EL (cell line): ENCODE measurements at regions not wholly inside any gene's neighbourhood (a gene's known extent, or its start where the extent isn't known, plus 50 kb on each side); places are given as distances from the start of the nearest gene placed in this dataset.

Experiments
- DNase-seq: peaks from one replicate; pipeline ENCODE4 v3.0.0-alpha.2; 2016

DNA sequence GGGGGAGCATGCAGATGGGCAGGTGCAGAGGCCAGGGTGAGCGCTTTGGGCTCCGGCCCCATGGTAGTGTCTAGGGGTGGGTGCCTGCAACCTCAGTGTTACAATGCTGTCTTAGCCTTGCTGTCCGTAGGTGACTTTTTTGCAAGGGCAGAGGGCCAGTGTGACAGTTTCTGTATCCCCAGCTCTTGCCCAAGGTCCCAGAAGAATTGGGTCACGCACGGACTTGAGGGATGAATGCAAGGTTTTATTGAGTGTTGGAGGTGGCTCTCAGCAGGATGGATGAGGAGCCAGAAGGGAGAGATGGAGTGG, 492.5 kb downstream of the AGTPBP1 start:
- DNase-seq: no peak

DNA sequence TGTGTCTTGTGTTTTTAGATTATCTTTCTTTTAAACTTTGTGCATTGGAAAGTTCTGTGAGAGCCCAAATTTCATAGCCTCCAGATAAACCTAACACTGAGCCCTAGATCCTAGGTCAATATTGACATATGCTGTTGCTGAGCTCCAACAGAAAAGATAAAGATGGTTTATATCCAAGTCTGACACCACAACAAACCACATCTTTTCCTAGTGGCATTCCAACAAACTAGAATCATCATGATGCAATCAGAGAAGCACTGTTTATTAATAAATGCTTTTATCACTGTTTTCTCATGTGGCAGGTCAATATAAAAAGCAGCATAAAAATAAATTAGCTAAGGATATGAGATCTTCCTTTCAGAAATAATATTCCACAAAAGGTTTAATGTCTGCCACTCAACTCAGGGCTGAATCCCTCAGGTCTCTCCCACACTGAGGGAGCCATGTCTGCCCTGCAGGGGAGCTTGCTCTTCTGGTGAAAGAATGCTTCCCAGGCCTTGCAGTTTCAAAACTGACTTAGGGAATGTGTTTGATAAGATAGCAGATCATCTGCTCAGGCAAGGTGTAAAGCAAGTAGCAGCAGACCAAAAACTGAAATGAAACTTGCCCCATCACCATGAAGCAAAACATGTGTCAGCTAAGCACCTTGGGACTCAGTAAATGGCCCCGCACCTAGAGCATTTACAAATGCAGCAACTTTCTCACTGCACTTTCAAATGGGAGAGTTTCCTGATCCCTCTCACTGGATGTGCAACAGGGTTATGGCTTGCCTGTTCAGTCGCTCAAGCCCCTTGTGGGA, 493.0 kb downstream of the AGTPBP1 start:
- peak; percentile 61 for DNase-seq

DNA sequence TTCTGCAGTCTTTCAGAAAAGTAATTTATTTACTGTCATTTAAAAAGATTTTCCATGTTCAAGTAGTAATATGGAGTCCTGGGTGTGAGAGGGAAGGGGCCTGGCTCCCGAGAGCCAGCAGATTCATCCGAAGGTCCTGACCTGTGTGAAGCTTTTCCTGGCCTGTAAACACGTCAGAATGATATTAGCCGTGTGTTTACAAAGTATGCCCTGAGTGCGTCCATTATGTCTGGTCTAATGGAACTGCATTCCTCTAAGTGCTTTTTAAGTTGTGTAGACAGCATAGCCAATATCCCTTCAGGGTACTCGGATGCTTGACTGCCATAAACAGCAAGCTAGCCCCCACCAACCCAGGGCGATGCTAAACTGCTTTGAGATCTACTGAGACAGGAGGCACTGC, 495.2 kb downstream of the AGTPBP1 start:
- no peak for DNase-seq

DNA sequence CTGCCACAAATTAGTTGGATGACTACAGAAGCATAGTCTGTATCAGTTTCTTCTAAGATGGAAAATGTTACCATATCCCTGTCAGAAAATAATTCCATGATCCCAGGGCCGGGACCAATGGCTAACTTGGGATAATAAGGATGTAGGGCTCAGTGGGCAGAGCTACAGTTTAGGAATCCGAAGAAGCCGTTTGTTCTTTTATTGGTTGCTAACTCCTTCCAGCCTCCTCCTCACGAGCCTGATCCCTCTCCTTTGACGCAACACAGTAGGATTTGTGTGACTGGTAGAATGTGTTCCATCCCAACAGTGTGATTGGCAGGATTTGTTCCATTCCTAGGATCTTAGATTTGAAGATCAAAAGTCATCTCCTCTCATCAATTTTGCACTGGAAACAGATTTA, 496.9 kb downstream of the AGTPBP1 start:
- no peak for DNase-seq

DNA sequence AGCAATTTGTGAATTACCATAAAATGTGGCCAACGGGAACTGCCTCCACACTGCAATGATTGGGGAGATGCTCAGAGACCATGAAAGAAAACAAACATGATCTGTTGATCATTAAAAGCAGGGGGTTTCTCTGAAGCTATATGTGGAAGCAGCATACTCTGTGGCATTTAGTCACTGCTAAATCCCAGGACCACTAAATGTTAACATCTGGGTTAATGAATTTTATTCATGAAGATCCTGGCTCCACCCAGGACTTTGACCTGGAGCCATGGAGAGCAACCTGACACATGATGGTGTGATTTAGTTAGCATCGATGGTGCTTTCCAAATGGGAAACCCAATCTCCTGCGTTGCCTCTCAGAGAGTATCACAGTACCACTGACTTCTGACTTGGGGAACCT, 497.8 kb downstream of the AGTPBP1 start:
- DNase-seq: no peak

DNA sequence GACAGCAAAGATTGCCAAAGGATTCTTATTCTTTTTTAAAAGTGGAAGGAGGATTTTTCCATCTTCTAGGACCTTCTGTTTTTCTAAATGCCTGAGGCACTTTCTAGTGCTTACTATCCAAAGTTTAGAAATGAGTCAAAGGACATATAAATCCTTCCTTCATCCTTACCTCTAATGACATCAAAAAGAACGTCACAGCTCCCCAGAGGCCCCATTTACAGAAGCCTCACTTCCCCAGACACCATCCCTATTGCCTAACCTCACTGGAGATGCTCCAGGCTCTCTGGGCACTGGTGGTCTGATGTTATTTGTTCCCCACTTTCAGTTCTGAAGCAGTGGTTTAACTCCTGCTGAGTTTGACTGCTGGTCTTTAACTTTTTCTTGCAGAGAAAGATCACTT, 504.3 kb downstream of the AGTPBP1 start:
- DNase-seq: no peak

DNA sequence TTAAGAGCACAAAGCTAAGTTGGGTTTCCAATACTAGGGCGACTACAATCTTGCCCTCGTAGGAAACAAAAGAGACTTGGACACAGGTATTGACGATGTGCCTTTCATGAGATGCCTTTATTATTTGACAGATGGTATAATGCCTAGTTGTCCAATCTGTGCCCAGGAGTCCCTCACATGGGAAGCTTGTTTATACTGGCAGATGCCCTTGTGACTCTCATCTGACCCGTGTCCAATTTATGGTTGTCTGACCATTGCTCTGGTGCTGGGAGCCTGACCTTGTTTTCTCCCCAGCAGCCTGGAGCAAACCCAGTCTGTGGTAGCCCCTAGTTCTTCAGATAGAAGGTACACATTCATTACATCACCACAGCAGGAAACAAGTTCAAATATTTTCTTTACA, 511.7 kb downstream of the AGTPBP1 start:
- no peak for DNase-seq

DNA sequence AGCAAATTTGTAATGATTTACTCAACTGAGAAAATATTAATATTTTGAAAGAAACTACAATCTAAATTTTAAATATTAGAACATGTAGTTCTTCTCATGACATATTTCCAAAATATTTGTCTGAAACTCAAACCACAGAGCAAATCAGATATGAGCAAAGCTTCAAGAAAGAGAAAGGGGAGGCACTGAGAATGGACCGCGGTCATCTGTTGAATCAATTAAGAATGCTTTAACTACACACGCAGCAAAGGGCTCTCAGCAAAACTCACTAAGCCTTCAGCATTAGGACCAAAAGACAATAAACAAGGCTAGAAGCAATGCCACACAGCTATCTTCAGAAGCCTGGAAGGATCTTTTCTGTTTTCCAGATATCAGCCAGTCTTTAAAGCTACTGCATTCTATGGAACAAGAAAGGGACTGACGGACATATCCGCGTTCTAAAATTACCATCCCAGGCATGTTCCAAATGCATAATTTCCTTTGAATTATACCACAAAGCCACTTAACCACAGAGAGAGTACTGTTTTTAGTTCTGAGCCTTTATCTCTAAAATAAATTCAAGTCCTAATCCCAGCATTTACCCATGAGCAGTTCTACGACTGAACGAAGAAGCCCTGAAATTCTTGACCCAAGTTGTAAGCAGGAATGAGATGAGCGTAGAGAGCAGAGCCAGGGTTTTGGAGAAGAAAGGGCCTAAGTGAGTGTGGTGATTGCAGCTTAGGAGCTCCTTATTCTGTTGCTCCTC, 513.5 kb downstream of the AGTPBP1 start:
- no peak for DNase-seq

DNA sequence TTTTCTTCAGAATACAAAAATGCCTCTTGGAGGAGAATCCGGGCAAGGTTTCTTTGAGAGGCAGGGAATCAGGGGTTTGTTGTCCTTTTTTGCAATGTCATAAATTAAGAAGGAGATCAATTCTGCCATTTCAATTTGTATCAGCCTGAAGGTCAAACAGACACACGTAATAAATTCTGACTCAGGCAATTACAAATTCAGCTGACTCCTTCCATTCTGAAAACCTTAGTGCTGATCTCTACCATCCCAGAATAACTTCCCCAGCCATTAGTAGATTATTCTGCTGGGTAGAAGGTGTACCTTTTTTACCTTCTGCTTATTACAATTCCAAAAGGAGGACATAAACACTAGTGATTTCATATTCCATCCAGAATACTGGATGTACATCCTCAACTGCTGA, 516.6 kb downstream of the AGTPBP1 start:
- DNase-seq: no peak

DNA sequence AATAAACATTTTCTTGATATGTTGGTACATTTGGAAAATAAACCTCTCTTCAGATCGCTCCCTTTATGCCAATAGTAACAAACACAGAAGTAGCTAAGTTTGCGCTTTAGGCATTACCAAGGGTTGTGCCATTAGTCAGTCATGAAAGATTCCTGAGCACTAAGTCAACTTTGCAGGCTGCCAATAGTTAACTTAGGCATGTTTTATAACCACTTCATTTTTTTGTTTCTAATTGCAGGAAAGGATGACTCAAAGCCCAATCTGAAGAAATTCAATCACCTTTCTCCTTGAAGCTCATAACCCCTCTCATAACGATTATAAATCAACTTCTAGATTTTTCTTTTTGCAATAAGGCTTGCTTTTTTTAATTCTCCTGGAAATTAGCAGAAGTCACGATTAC, 517.0 kb downstream of the AGTPBP1 start:
- DNase-seq: peak; percentile 82

DNA sequence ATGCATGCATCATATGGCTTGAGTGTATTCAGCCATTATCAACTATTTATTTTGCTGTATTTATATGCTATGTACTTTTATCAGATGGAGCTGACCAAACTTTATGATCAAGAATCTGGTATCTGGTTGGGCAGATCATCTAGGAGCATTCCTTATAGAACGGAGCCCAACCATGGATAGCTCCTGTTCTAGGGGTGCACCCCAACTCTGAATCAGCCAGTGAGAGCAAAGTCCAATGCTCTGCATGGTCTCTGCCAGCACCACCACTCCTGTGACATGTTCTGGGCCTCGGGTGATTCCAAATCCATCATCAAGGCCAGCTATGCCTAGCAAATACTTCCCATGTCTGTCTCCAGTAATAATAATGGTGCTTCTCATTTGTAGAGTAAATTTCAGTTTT, 517.5 kb downstream of the AGTPBP1 start:
- DNase-seq: peak; percentile 29

DNA sequence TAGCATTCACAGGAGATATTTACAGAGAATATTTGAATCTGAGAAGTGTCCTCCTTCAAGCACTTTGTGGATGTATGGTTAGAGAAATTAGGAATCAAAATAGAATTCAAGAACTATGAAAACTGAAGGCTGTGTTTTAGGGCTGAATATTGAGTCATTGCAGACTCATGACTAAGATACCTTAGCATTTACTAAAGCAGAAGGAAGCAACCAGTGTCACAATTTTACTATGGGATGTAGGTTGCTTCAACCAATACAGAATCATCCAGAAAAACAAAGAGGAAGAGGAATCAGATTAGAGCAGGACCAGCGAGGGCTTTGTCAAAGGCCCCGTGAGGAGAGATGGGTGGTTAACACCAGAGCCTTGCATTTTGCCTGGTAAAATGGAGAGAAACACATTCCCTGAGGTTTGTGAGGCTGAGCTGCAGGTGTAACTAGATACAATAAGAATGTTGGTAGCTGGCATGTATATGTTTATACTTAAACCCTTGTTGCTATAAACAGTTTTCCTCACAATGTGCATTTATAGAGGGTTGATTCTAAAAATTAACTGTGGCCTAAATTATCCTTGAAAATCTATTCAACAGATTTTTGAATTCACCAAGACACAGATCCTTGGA, 518.1 kb downstream of the AGTPBP1 start:
- peak; percentile 40 for DNase-seq

DNA sequence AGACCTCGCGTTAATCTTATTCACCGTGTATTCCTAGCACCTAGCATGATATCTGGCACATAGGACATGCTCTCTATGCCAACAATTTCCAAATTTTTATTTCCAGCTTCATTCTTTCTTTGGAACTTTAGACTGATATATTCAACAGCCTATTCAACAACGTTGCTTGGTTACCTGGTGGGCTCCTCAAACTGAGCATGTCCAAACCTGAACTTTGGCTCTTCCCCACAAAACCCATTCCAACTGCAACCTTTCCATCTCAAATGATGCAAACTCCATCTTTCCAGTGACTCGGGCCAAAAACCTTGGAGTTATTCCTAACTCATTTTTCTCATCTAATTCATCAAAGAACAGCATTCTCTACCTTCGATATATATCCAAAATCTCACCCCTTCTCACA, 525.2 kb downstream of the AGTPBP1 start:
- no peak for DNase-seq

DNA sequence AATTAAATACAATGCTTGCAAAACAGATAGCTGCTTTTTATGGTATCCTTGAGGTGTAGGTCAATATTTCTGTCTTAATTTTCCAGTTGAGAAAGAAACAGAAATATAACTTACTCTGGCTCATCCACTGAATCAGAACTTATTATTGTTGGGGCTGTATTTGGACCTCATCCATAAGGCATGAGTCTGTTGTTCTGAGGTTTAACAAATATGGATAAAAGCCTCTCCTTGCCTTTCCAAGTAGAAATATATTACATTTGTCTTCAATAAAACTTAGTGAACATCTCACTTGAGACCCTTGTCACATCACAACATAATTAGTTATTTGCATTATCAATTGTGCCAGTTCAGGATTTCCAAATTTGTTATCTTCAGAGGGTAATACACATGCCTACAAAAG, 525.8 kb downstream of the AGTPBP1 start:
- DNase-seq: no peak

DNA sequence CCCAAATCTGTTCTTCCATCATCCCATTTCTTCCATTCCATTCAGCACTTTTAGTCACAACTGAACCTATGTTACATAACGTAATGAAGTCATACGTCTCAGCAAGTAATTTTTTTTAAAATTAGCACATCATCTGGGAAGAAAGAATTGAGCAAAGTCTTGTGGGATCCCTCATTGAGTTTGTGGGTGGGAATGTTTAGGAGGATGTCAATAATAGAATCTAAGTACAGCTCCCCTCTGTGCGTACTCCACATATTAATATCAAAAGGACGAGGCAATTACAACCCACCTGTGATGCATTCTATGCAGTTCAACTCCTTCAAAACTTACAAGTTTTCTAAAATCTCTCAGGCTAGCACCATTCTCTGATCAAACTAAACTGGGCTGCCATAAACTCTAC, 526.3 kb downstream of the AGTPBP1 start:
- DNase-seq: no peak

DNA sequence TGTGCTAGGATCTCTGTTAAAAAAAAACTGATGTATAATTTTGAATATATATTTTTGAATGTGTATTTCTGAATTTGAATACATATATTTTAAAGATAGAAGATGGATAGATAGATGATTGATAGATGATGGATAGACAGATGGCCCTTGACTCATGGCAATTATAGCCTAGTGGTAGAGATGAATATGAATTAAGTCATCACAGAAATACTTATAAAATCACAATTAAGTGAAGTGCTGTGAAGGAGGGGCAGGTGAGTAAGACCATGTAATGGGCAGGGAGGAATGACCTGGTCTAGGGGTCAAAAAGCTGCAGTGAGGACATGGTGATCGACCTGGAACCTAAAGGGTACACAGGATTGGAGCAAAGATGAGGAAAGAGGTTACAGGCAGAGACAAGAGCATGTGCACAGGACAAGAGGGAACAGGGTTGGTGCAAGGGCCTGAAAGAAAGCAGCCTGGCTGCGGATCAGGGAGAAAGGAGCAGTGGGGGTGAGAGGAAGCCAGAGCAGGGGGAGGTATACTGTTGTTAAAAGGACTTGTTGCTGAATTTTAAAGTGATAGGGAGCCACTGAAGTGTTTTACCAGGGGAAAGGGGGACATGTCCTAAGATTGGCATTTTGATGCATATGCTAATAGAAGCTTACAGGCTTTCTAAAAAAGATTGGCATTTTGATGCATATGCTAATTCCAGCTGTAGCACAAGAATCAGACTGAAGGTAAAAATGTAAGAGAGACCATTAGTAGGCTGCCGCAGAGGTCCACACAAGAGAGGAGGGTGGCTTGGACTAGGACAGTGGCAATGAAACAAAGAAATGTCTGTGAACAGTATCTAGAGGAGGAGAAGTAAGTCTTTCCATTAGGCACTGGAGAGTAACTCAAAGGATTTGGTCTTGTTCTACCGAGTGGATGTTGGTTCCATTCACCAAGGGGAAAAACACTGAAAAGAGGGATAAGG, 527.8 kb downstream of the AGTPBP1 start:
- no peak for DNase-seq

DNA sequence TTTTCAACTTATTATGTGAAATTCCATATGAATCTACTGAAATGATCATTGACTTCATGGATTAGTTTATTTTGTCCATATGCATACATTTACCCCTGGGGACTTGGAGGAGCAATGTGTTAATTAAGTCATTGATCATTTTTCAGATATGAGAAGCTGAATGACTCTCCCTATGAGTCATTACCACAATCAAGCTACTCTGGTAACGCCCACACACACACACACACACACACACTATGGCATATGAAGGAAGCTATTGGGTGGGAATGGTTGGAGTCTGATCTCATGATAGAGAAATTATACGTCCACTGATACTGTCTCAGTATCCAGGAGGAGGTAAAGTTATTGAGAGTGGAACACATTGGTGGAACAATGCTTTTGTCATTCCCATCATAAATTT, 528.9 kb downstream of the AGTPBP1 start:
- peak; percentile 84 for DNase-seq

DNA sequence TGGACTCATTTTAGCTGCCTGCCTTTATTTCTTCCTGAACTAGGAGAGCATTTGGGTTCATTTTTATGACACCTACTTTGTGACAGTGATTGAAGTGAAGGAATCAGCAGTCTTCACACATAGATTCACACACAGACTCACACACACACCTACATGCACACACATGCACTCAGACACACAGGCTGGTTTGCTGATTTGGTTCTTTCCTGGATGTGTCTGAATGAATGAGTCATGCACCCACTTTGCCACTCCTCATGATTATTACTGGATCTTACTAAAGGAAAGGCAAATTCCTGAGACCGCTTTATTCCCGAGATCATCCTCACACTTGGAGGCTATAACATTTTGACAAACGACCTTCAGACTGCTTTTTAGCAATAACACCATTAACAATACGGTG, 529.5 kb downstream of the AGTPBP1 start:
- peak; percentile 63 for DNase-seq

DNA sequence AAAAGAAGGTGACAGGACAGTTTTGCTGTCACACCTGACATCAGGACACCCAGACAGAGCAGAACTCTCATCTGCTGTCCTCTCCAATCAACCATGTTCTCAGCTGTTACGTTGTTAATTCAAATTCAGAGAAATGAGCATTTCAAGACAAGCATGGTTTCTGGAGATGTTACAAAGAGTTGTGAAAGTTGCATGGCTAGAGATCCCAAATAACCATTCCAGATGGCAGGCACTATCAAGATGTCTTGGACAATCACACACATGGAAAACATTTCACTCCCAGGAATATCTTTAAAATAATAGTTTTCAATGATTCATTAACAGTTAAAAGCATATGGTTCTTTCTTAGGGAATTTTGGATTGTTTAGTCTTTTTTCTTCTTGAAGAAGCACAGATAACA, 533.1 kb downstream of the AGTPBP1 start:
- DNase-seq: no peak

DNA sequence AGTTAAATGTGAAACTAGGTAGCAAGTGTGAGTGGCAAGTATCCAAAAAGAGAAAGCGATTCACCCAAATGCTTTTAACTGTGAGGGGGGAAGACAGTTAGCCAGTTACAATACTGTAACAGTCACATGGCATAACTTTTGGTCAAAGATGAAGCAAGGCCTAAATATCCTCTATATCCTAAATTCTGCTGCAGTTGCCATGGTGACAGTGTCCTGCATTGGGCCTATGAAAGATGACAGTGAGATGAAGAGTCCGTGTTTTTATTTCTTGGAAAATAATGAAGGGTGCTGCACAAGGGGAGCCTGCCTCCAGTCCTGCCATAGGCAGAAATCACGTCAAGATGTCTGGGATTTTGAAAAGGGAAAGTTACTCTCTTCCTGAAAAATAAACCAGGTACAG, 534.6 kb downstream of the NTRK2 start:
- DNase-seq: no peak

DNA sequence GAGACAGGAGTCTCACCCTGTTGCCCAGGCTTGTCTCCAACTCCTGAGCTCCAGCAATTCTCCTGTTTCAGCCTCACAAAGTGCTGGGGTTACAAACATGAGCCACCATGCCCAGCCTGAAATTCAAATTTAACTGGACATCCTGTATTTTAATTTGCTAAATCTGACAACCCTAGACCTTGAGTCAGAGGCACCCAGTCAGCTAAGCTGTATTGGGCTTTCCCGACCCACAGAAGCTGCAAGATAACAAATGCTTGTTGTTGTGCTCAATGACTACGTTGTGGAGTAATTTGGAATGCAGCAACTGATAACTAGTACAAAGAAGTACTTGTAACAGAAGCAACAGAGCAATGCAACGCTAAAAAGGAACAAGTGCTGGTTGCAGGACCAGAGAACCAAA, 533.1 kb downstream of the NTRK2 start:
- no peak for DNase-seq

DNA sequence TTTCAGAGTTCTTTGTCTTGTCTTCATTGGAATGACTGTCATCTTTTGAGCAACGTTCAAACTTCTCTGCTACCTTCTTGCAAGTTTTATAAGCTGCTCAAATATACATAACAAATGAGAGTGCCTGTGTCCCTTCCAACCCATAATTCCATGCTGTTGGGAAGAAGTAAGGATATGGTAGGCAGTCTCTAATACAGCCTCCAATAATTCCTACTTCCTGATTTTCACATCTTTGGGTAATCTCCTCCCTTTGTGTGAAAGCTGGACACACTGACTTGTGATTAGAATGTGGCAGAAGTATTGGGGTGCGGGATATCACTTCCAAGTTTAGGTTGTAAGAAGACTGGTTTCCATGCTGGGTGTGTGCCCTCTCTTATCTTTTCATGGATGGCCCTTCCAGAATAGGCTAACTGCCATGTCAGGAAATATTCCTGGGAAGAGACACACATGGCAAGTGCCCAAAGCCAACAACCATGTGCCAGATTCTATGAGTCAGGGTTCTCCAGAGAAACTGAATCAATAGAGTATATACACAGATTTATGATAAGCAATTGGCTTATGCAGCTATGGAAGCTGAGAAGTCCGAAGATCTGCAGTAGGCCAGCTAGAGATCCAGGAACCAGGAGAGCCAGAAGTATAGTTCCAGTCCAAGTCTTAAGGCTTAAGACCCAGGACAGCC, 531.3 kb downstream of the NTRK2 start:
- peak; percentile 68 for DNase-seq
